Loucy (cell line): ENCODE measurements at regions not wholly inside any gene's neighbourhood (a gene's known extent, or its start where the extent isn't known, plus 50 kb on each side); places are given as distances from the start of the nearest gene placed in this dataset.

Experiments used
- H2AFZ ChIP-seq: fragments of 200-600 bp; sonication (generic); 2 replicates; pipeline ENCODE4 v1.6.0; 2016; ENCODE audit warnings: antibody characterized with exemption, mild to moderate bottlenecking, low read length, moderate library complexity
- H3F3A ChIP-seq: fragments of 200-600 bp; 2 replicates; pipeline ENCODE4 v1.6.0; 2016; ENCODE audit warnings: antibody characterized with exemption, low read depth, mild to moderate bottlenecking
- H3K27me3 ChIP-seq: fragments of 200-600 bp; sonication (generic); 2 replicates; pipeline ENCODE4 v1.6.1; 2014; ENCODE audit warnings: low read length, mild to moderate bottlenecking; ENCODE audit not compliant: insufficient read depth, poor library complexity, severe bottlenecking
- H3K36me3 ChIP-seq: fragments of 200-600 bp; sonication (generic); 2 replicates; pipeline ENCODE4 v1.6.1; 2016; ENCODE audit warnings: low read length; ENCODE audit not compliant: insufficient read depth
- H3K4me1 ChIP-seq: fragments of 200-600 bp; sonication (generic); 2 replicates; pipeline ENCODE4 v1.5.1; 2014; ENCODE audit warnings: low read length, mild to moderate bottlenecking; ENCODE audit not compliant: insufficient read depth, poor library complexity, severe bottlenecking
- H3K4me2 ChIP-seq: fragments of 200-600 bp; sonication (generic); 2 replicates; pipeline ENCODE4 v1.6.0; 2014; ENCODE audit warnings: antibody characterized with exemption, low read length, low read depth, mild to moderate bottlenecking; ENCODE audit not compliant: poor library complexity, severe bottlenecking
- H3K4me3 ChIP-seq: fragments of 200-600 bp; sonication (generic); 2 replicates; pipeline ENCODE4 v1.5.1; 2014; ENCODE audit warnings: low read length, mild to moderate bottlenecking, mixed read lengths; ENCODE audit not compliant: poor library complexity, severe bottlenecking
- H3K79me2 ChIP-seq: fragments of 200-600 bp; sonication (generic); 2 replicates; pipeline ENCODE4 v1.6.1; 2014; ENCODE audit warnings: low read length; ENCODE audit not compliant: insufficient read depth
- H3K9ac ChIP-seq: fragments of 200-600 bp; sonication (generic); 2 replicates; pipeline ENCODE4 v1.6.0; 2014; ENCODE audit warnings: mild to moderate bottlenecking, low read depth, low read length, moderate library complexity; ENCODE audit not compliant: poor library complexity, severe bottlenecking
- H3K9me2 ChIP-seq: fragments of 200-600 bp; sonication (generic); replicated peaks from 2 replicates; pipeline ENCODE4 v1.6.1; 2016; ENCODE audit warnings: low read depth, low read length, mixed read lengths
- H3K9me3 ChIP-seq: fragments of 200-600 bp; sonication (generic); 2 replicates; pipeline ENCODE4 v1.6.1; 2014; ENCODE audit warnings: mild to moderate bottlenecking, antibody characterized with exemption, low read length, low read depth; ENCODE audit not compliant: insufficient read depth
- H4K20me1 ChIP-seq: fragments of 200-600 bp; sonication (generic); 2 replicates; pipeline ENCODE4 v1.6.0; 2014; ENCODE audit warnings: antibody characterized with exemption, low read length, mild to moderate bottlenecking; ENCODE audit not compliant: insufficient read depth, poor library complexity, severe bottlenecking
- CTCF ChIP-seq: fragments of 200-600 bp; sonication (generic); conservative IDR thresholded peaks from 2 replicates; pipeline ENCODE4 v1.5.1; 2014; ENCODE audit warnings: mild to moderate bottlenecking, antibody characterized with exemption, low read length
- EZH2phosphoT487 ChIP-seq: fragments of 200-600 bp; IDR thresholded peaks from 2 replicates; pipeline ENCODE4 v1.6.1; 2018; ENCODE audit warnings: antibody characterized with exemption, mild to moderate bottlenecking, moderate library complexity, borderline replicate concordance

- Histone ChIP-seq H3K4me1 (peaks cover 32% of the 10 kb centered on the region), H3K9me2 (no peaks in the 10 kb centered on the region), H3K4me2 (no peak overlapping the region), H4K20me1 (no peaks in the 10 kb centered on the region), H3F3A (no peaks in the 10 kb centered on the region), H2AFZ (peak overlapping the region; percentile 36; the same call in 1 of the 2 replicates), H3K79me2 (no peaks in the 10 kb centered on the region), H3K9ac (no peak overlapping the region), H3K4me3 (no peak overlapping the region), H3K9me3 (no peaks in the 10 kb centered on the region), H3K27me3 (no peaks in the 10 kb centered on the region), H3K36me3 (no peaks in the 10 kb centered on the region)
- TF ChIP-seq CTCF = no peak
- no peak for TF ChIP-seq EZH2phosphoT487
These were observed 573.2 kb downstream of the METTL4 start for GRCh38 chr18:1998121-1998520.

GRCh38 chr18:1999387-1999786 lies 571.9 kb downstream of the METTL4 start:
- no peaks in the 10 kb centered on the region for H3F3A ChIP-seq
- no peaks in the 10 kb centered on the region for H4K20me1 ChIP-seq
- H3K9me2 ChIP-seq = no peaks in the 10 kb centered on the region
- H3K4me2 ChIP-seq = no peak overlapping the region
- H3K27me3 ChIP-seq = no peaks in the 10 kb centered on the region
- H3K4me3 ChIP-seq = no peak overlapping the region
- no peaks in the 10 kb centered on the region for H3K36me3 ChIP-seq
- no peak overlapping the region for H2AFZ ChIP-seq
- H3K79me2 ChIP-seq = no peaks in the 10 kb centered on the region
- no peaks in the 10 kb centered on the region for H3K9me3 ChIP-seq
- no peak overlapping the region for H3K9ac ChIP-seq
- peaks cover 26% of the 10 kb centered on the region for H3K4me1 ChIP-seq
- TF ChIP-seq EZH2phosphoT487 (no peak), CTCF (no peak)

- H3K4me1 ChIP-seq = peaks cover 12% of the 10 kb centered on the region
- no peak overlapping the region for H3K9ac ChIP-seq
- no peaks in the 10 kb centered on the region for H3K9me2 ChIP-seq
- no peaks in the 10 kb centered on the region for H4K20me1 ChIP-seq
- no peaks in the 10 kb centered on the region for H3F3A ChIP-seq
- no peaks in the 10 kb centered on the region for H3K36me3 ChIP-seq
- H2AFZ ChIP-seq = peak overlapping the region; percentile 6; the same call in 1 of the 2 replicates
- H3K4me2 ChIP-seq = no peak overlapping the region
- H3K79me2 ChIP-seq = no peaks in the 10 kb centered on the region
- H3K4me3 ChIP-seq = no peak overlapping the region
- no peaks in the 10 kb centered on the region for H3K9me3 ChIP-seq
- TF ChIP-seq EZH2phosphoT487 (no peak), CTCF (no peak)
- H3K27me3 ChIP-seq = no peaks in the 10 kb centered on the region
These were observed 569.2 kb downstream of the METTL4 start for GRCh38 chr18:2002151-2002550.
